Fibroblast of mammary gland (primary cell): ENCODE measurements at regions not wholly inside any gene's neighbourhood (a gene's known extent, or its start where the extent isn't known, plus 50 kb on each side); places are given as distances from the start of the nearest gene placed in this dataset.

Experiments
- DNase-seq: peaks from one replicate; pipeline ENCODE4 v3.0.0-alpha.2; 2010; ENCODE audit warnings: low read depth
- H3K4me3 ChIP-seq: 2 replicates; pipeline ENCODE4 v1.5.1; 2011; ENCODE audit warnings: low read depth, mild to moderate bottlenecking, low read length, moderate library complexity; ENCODE audit not compliant: control insufficient read depth
- TF ChIP-seq, protein P1 (sequence below): conservative IDR thresholded peaks from 2 replicates; pipeline ENCODE4 v1.5.1; 2011; ENCODE audit warnings: low read depth, low read length, inconsistent platforms; ENCODE audit not compliant: control insufficient read depth, insufficient read depth

- TF ChIP-seq, protein P1, sequence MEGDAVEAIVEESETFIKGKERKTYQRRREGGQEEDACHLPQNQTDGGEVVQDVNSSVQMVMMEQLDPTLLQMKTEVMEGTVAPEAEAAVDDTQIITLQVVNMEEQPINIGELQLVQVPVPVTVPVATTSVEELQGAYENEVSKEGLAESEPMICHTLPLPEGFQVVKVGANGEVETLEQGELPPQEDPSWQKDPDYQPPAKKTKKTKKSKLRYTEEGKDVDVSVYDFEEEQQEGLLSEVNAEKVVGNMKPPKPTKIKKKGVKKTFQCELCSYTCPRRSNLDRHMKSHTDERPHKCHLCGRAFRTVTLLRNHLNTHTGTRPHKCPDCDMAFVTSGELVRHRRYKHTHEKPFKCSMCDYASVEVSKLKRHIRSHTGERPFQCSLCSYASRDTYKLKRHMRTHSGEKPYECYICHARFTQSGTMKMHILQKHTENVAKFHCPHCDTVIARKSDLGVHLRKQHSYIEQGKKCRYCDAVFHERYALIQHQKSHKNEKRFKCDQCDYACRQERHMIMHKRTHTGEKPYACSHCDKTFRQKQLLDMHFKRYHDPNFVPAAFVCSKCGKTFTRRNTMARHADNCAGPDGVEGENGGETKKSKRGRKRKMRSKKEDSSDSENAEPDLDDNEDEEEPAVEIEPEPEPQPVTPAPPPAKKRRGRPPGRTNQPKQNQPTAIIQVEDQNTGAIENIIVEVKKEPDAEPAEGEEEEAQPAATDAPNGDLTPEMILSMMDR = no peak
- H3K4me3 ChIP-seq = no peak overlapping the region
- DNase-seq = peak; percentile 72
Measured at GRCh38 chr3:146969356-146969755, 364.2 kb upstream of the PLSCR5 start.

GRCh38 chr3:146968204-146968651 is 363.1 kb upstream of the PLSCR5 start:
- peak; percentile 87 for DNase-seq
- H3K4me3 ChIP-seq = no peak overlapping the region
- TF ChIP-seq, protein P1 = no peak

- H3K4me3 ChIP-seq = no peak overlapping the region
- TF ChIP-seq, protein P1 = no peak
- DNase-seq = no peak
Measured at GRCh38 chr3:146967783-146968182, 362.6 kb upstream of the PLSCR5 start.

GRCh38 chr3:146966124-146966523 is 361.0 kb upstream of the PLSCR5 start:
- DNase-seq = no peak
- no peak overlapping the region for H3K4me3 ChIP-seq
- TF ChIP-seq, protein P1 = no peak

DNA sequence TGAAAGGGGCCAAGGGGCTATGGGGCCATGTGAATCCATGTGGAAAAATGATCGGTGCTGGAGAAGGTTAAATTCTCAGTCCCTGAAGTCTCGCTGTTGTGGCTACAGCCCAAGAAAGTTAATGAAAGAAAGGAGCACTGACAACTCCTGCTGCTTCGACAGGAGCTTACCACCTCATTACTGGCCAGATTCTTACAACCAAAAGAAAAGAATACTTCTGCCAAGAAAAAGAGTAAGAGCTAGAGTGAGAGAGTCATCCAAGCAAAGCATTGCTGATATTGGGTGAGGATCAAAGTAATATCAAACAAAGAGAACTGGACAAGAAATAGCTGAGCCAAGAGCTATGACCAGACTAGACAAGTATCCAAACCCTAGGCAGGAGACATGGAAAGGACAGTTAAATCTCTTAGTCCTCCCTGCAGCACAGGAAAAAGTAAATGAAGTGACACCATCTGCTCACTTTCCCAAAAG is 348.4 kb upstream of the PLSCR5 start:
- H3K4me3 ChIP-seq = no peak overlapping the region
- TF ChIP-seq, protein P1 = no peak
- DNase-seq = peak; percentile 52

DNA sequence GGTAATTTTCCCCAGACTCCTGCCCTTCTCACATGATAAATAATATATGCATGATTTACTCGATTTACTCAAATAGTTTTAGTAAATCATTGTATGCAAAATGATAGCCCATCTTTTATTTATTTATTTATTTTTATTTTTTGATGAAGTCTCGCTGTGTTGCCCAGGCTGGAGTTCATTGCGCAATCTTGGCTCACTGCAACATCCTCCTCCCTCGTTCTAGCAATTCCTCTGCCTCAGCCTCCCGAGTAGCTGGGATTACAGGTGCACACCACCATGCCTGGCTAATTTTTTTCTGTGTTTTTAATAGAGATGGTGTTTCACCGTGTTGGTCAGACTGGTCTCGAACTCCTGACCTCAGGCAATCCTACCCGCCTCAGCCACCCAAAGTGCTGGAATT is 343.8 kb upstream of the PLSCR5 start:
- TF ChIP-seq, protein P1 = no peak
- no peak overlapping the region for H3K4me3 ChIP-seq
- DNase-seq = no peak

GRCh38 chr3:146948186-146948585 is 343.0 kb upstream of the PLSCR5 start:
- H3K4me3 ChIP-seq = no peak overlapping the region
- TF ChIP-seq, protein P1 = no peak
- no peak for DNase-seq
